IPS-NIHi7 (cell line): ENCODE measurements at regions not wholly inside any gene's neighbourhood (a gene's known extent, or its start where the extent isn't known, plus 50 kb on each side); places are given as distances from the start of the nearest gene placed in this dataset.
"Not testable (repeated sequence)": the region's sequence is repeated elsewhere in the genome, so short reads cannot be mapped to it uniquely, and the experiment has no call there.

ENCODE experiments used
- DNase-seq: peaks from one replicate; pipeline ENCODE4 v3.0.0; 2012; ENCODE audit warnings: mixed read lengths; ENCODE audit errors: extremely low spot score

GRCh38 chr3:78313332-78313731 is 1273.4 kb downstream of the ROBO2 start:
- DNase-seq = no peak

GRCh38 chr3:78314327-78314726 is 1274.4 kb downstream of the ROBO2 start:
- no peak for DNase-seq

GRCh38 chr3:78317774-78318173 is 1277.9 kb downstream of the ROBO2 start:
- DNase-seq = no peak

GRCh38 chr3:78322780-78323179 is 1282.9 kb downstream of the ROBO2 start:
- peak; percentile 20 for DNase-seq

- DNase-seq = no peak
Measured at GRCh38 chr3:78337801-78338211, 1297.9 kb downstream of the ROBO2 start.

- no peak for DNase-seq
Measured at GRCh38 chr3:78338405-78338804, 1298.5 kb downstream of the ROBO2 start.

GRCh38 chr3:78343221-78343620 is 1303.3 kb downstream of the ROBO2 start:
- no peak for DNase-seq

GRCh38 chr3:78344267-78344666 is 1304.4 kb downstream of the ROBO2 start:
- DNase-seq = not testable (repeated sequence)

- DNase-seq = no peak
Measured at GRCh38 chr3:78344918-78345317, 1305.0 kb downstream of the ROBO2 start.

- DNase-seq = no peak
Measured at GRCh38 chr3:78347176-78347575, 1307.3 kb downstream of the ROBO2 start.

GRCh38 chr3:78348664-78349063 is 1308.8 kb downstream of the ROBO2 start:
- DNase-seq = no peak

GRCh38 chr3:78349571-78349970 is 1309.7 kb downstream of the ROBO2 start:
- DNase-seq = no peak

GRCh38 chr3:78351334-78351733 is 1311.4 kb downstream of the ROBO2 start:
- DNase-seq = no peak

GRCh38 chr3:78353231-78353630 is 1313.3 kb downstream of the ROBO2 start:
- DNase-seq = no peak

- no peak for DNase-seq
Measured at GRCh38 chr3:78360849-78361248, 1321.0 kb downstream of the ROBO2 start.

- no peak for DNase-seq
Measured at GRCh38 chr3:78368636-78369345, 1328.9 kb downstream of the ROBO2 start.

- no peak for DNase-seq
Measured at GRCh38 chr3:78390221-78390620, 1350.3 kb downstream of the ROBO2 start.

GRCh38 chr3:78398401-78398800 is 1358.5 kb downstream of the ROBO2 start:
- DNase-seq = no peak

- no peak for DNase-seq
Measured at GRCh38 chr3:78402720-78403119, 1362.8 kb downstream of the ROBO2 start.

GRCh38 chr3:78405745-78406144 is 1362.1 kb downstream of the ROBO1 start:
- DNase-seq = no peak

GRCh38 chr3:78406396-78406795 is 1361.4 kb downstream of the ROBO1 start:
- DNase-seq = no peak

GRCh38 chr3:78410077-78410476 is 1357.7 kb downstream of the ROBO1 start:
- no peak for DNase-seq

GRCh38 chr3:78414261-78414660 is 1353.5 kb downstream of the ROBO1 start:
- no peak for DNase-seq

GRCh38 chr3:78420611-78421010 is 1347.2 kb downstream of the ROBO1 start:
- no peak for DNase-seq
